Hepatocyte (in vitro differentiated cells): ENCODE measurements at regions not wholly inside any gene's neighbourhood (a gene's known extent, or its start where the extent isn't known, plus 50 kb on each side); places are given as distances from the start of the nearest gene placed in this dataset.
"Not testable (repeated sequence)": the region's sequence is repeated elsewhere in the genome, so short reads cannot be mapped to it uniquely, and the experiment has no call there.

Experiments
- DNase-seq: peaks from one replicate; pipeline ENCODE4 v3.0.0-alpha.2; 2016; ENCODE audit warnings: low spot score
- H2AFZ ChIP-seq: fragments of 200-600 bp; sonication (generic); 2 replicates; pipeline ENCODE4 v1.6.0; 2016; ENCODE audit warnings: antibody characterized with exemption, mild to moderate bottlenecking
- H3K27ac ChIP-seq: fragments of 200-600 bp; sonication (generic); 2 replicates; pipeline ENCODE4 v1.5.1; 2016; ENCODE audit warnings: mild to moderate bottlenecking
- H3K27me3 ChIP-seq: fragments of 200-600 bp; sonication (generic); 2 replicates; pipeline ENCODE4 v1.6.1; 2016
- H3K36me3 ChIP-seq: fragments of 200-600 bp; sonication (generic); replicated peaks from 2 replicates; pipeline ENCODE4 v1.5.1; 2016; ENCODE audit warnings: low read depth; ENCODE audit not compliant: insufficient read depth
- H3K4me1 ChIP-seq: fragments of 200-600 bp; sonication (generic); 2 replicates; pipeline ENCODE4 v1.5.1; 2016; ENCODE audit warnings: mild to moderate bottlenecking, moderate library complexity; ENCODE audit not compliant: insufficient read depth
- H3K4me2 ChIP-seq: fragments of 200-600 bp; sonication (generic); 2 replicates; pipeline ENCODE4 v1.6.0; 2016
- H3K4me3 ChIP-seq: fragments of 200-600 bp; sonication (generic); 2 replicates; pipeline ENCODE4 v1.5.1; 2016; ENCODE audit warnings: mild to moderate bottlenecking
- H3K79me2 ChIP-seq: fragments of 200-600 bp; sonication (generic); 2 replicates; pipeline ENCODE4 v1.6.0; 2017; ENCODE audit warnings: mild to moderate bottlenecking
- H3K9me2 ChIP-seq: fragments of 200-600 bp; sonication (generic); replicated peaks from 2 replicates; pipeline ENCODE4 v1.6.0; 2017; ENCODE audit warnings: mild to moderate bottlenecking; ENCODE audit not compliant: insufficient read depth
- H3K9me3 ChIP-seq: fragments of 200-600 bp; sonication (generic); 2 replicates; pipeline ENCODE4 v1.5.1; 2016; ENCODE audit warnings: low read depth, mild to moderate bottlenecking
- H4K20me1 ChIP-seq: fragments of 200-600 bp; sonication (generic); 2 replicates; pipeline ENCODE4 v1.6.0; 2016; ENCODE audit warnings: mild to moderate bottlenecking; ENCODE audit not compliant: insufficient read depth, poor library complexity, severe bottlenecking
- CTCF ChIP-seq: fragments of 200-600 bp; sonication (generic); IDR thresholded peaks from 2 replicates; pipeline ENCODE4 v1.5.1; 2016; ENCODE audit warnings: antibody characterized with exemption, mild to moderate bottlenecking; ENCODE audit not compliant: poor library complexity
- EZH2 ChIP-seq: fragments of 200-600 bp; sonication (generic); IDR thresholded peaks from 2 replicates; pipeline ENCODE4 v1.6.1; 2016; ENCODE audit warnings: antibody characterized with exemption, mild to moderate bottlenecking, borderline replicate concordance
- EZH2phosphoT487 ChIP-seq: fragments of 200-600 bp; sonication (generic); IDR thresholded peaks from one replicate; pipeline ENCODE4 v1.6.1; 2018; ENCODE audit warnings: antibody characterized with exemption, mild to moderate bottlenecking, low read depth, moderate library complexity; ENCODE audit not compliant: unreplicated experiment, severe bottlenecking
- WGBS: methylation state at CpG from one replicate; pipeline ENCODE4 v1.1.6; 2016; ENCODE audit warnings: low lambda C conversion rate; ENCODE audit errors: missing lambda C conversion rate; 5-methylcytosine and 5-hydroxymethylcytosine counted together

- TF ChIP-seq CTCF (no peak), EZH2phosphoT487 (no peak)
- Histone ChIP-seq H3K4me3 (no peak overlapping the region), H3K9me3 (no peaks in the 10 kb centered on the region), H3K79me2 (no peaks in the 10 kb centered on the region), H3K9me2 (no peaks in the 10 kb centered on the region), H3K36me3 (no peaks in the 10 kb centered on the region), H2AFZ (no peak overlapping the region), H3K4me1 (no peaks in the 10 kb centered on the region), H3K27ac (no peak overlapping the region), H4K20me1 (no peaks in the 10 kb centered on the region), H3K27me3 (no peaks in the 10 kb centered on the region), H3K4me2 (no peak overlapping the region)
- WGBS, result 95% methylated on average over 2 of the region's 2 CpGs
- DNase-seq, result no peak
Measured at GRCh38 chr7:32221056-32221455, 150.8 kb upstream of the PDE1C start.

GRCh38 chr7:32219831-32220230 is 149.6 kb upstream of the PDE1C start:
- H3K9me3 ChIP-seq, H3K9me2 ChIP-seq, DNase-seq, H3K27me3 ChIP-seq, H3K79me2 ChIP-seq, H3K36me3 ChIP-seq, H3K27ac ChIP-seq, H2AFZ ChIP-seq, H3K4me3 ChIP-seq, H3K4me1 ChIP-seq, H4K20me1 ChIP-seq, H3K4me2 ChIP-seq: not testable (repeated sequence)
- 48% methylated on average over 1 of the region's 1 CpG for WGBS

GRCh38 chr7:32219416-32219815 is 149.2 kb upstream of the PDE1C start:
- no peaks in the 10 kb centered on the region for H3K4me1 ChIP-seq
- 96% methylated on average over 3 of the region's 3 CpGs for WGBS
- H3K4me2 ChIP-seq, result no peak overlapping the region
- no peak overlapping the region for H3K4me3 ChIP-seq
- no peak overlapping the region for H2AFZ ChIP-seq
- no peaks in the 10 kb centered on the region for H3K36me3 ChIP-seq
- no peaks in the 10 kb centered on the region for H3K9me3 ChIP-seq
- no peak for DNase-seq
- H3K79me2 ChIP-seq, result no peaks in the 10 kb centered on the region
- no peaks in the 10 kb centered on the region for H3K27me3 ChIP-seq
- H4K20me1 ChIP-seq, result no peaks in the 10 kb centered on the region
- no peaks in the 10 kb centered on the region for H3K9me2 ChIP-seq
- no peak for TF ChIP-seq EZH2phosphoT487
- no peak for TF ChIP-seq EZH2
- no peak for TF ChIP-seq CTCF
- no peak overlapping the region for H3K27ac ChIP-seq

GRCh38 chr7:32218741-32219288 is 148.6 kb upstream of the PDE1C start:
- Histone ChIP-seq H2AFZ (no peak overlapping the region), H3K4me3 (no peak overlapping the region), H3K36me3 (no peaks in the 10 kb centered on the region), H3K27me3 (no peaks in the 10 kb centered on the region), H3K9me3 (no peaks in the 10 kb centered on the region), H3K9me2 (no peaks in the 10 kb centered on the region), H3K27ac (no peak overlapping the region), H3K4me2 (no peak overlapping the region), H3K4me1 (no peaks in the 10 kb centered on the region), H3K79me2 (no peaks in the 10 kb centered on the region), H4K20me1 (no peaks in the 10 kb centered on the region)
- TF ChIP-seq EZH2, result no peak
- DNase-seq, result no peak
- WGBS, result 85% methylated on average over 3 of the region's 3 CpGs

GRCh38 chr7:32218154-32218467 is 147.9 kb upstream of the PDE1C start:
- 85% methylated on average over 1 of the region's 1 CpG for WGBS
- Histone ChIP-seq H3K4me2 (no peak overlapping the region), H3K27ac (no peak overlapping the region), H4K20me1 (no peaks in the 10 kb centered on the region), H3K36me3 (no peaks in the 10 kb centered on the region), H3K9me2 (no peaks in the 10 kb centered on the region), H3K79me2 (no peaks in the 10 kb centered on the region), H3K4me1 (no peaks in the 10 kb centered on the region), H3K9me3 (no peaks in the 10 kb centered on the region), H3K4me3 (no peak overlapping the region), H3K27me3 (no peaks in the 10 kb centered on the region), H2AFZ (no peak overlapping the region)
- DNase-seq, result no peak
- TF ChIP-seq EZH2 (no peak), EZH2phosphoT487 (no peak), CTCF (no peak)
